GM21515 (cell line): ENCODE measurements at regions not wholly inside any gene's neighbourhood (a gene's known extent, or its start where the extent isn't known, plus 50 kb on each side); places are given as distances from the start of the nearest gene placed in this dataset.

Experiments used
- ATAC-seq: cut with Tn5 transposase; IDR thresholded peaks from one replicate; pipeline ENCODE4 v1.9.1; 2021; ENCODE audit not compliant: unreplicated experiment

- no peak for ATAC-seq
Measured at GRCh38 chr2:120424274-120424796, 78.4 kb downstream of the INHBB start.

- ATAC-seq = no peak
Measured at GRCh38 chr2:120425014-120425413, 79.1 kb downstream of the INHBB start.

- ATAC-seq = no peak
Measured at GRCh38 chr2:120428748-120429147, 82.8 kb downstream of the INHBB start.

GRCh38 chr2:120429586-120430500 lies 83.9 kb downstream of the INHBB start:
- ATAC-seq = no peak

- no peak for ATAC-seq
Measured at GRCh38 chr2:120430501-120430830, 84.5 kb downstream of the INHBB start.

- no peak for ATAC-seq
Measured at GRCh38 chr2:120430957-120431356, 85.0 kb downstream of the INHBB start.

- no peak for ATAC-seq
Measured at GRCh38 chr2:120431386-120432292, 85.7 kb downstream of the INHBB start.

- ATAC-seq = no peak
Measured at GRCh38 chr2:120432293-120432975, 86.5 kb downstream of the INHBB start.

GRCh38 chr2:120432976-120433815 lies 87.3 kb downstream of the INHBB start:
- ATAC-seq = no peak

GRCh38 chr2:120433816-120434290 lies 87.9 kb downstream of the INHBB start:
- ATAC-seq = no peak

GRCh38 chr2:120434492-120435308 lies 88.8 kb downstream of the INHBB start:
- no peak for ATAC-seq

- no peak for ATAC-seq
Measured at GRCh38 chr2:120435671-120436459, 89.9 kb downstream of the INHBB start.

- no peak for ATAC-seq
Measured at GRCh38 chr2:120436460-120436739, 90.5 kb downstream of the INHBB start.

- no peak for ATAC-seq
Measured at GRCh38 chr2:120436885-120437603, 91.1 kb downstream of the INHBB start.

- no peak for ATAC-seq
Measured at GRCh38 chr2:120437604-120438000, 91.7 kb downstream of the INHBB start.

- ATAC-seq = no peak
Measured at GRCh38 chr2:120438301-120439066, 92.5 kb downstream of the INHBB start.

- ATAC-seq = no peak
Measured at GRCh38 chr2:120439067-120439368, 93.1 kb downstream of the INHBB start.
